Neuron (in vitro differentiated cells): ENCODE measurements at regions not wholly inside any gene's neighbourhood (a gene's known extent, or its start where the extent isn't known, plus 50 kb on each side); places are given as distances from the start of the nearest gene placed in this dataset.

ENCODE experiments used
- H2AFZ ChIP-seq: one replicate; pipeline ENCODE4 v1.6.1; 2013; ENCODE audit warnings: low read depth, mild to moderate bottlenecking, inconsistent platforms, low read length, moderate library complexity
- H3K27me3 ChIP-seq: one replicate; pipeline ENCODE4 v1.6.1; 2013; ENCODE audit warnings: low read length; ENCODE audit not compliant: insufficient read depth
- H3K36me3 ChIP-seq: one replicate; pipeline ENCODE4 v1.6.1; 2013; ENCODE audit warnings: low read length; ENCODE audit not compliant: insufficient read depth
- H3K4me1 ChIP-seq: one replicate; pipeline ENCODE4 v1.6.1; 2013; ENCODE audit warnings: low read length; ENCODE audit not compliant: insufficient read depth
- H3K4me3 ChIP-seq: 2 replicates; pipeline ENCODE4 v1.5.1; 2013; ENCODE audit warnings: mild to moderate bottlenecking, low read length, moderate library complexity
- H3K9me3 ChIP-seq: one replicate; pipeline ENCODE4 v1.6.1; 2013; ENCODE audit warnings: low read length

- no peaks in the 10 kb centered on the region for H3K9me3 ChIP-seq
- H3K4me1 ChIP-seq = no peaks in the 10 kb centered on the region
- H2AFZ ChIP-seq = no peak overlapping the region
- H3K4me3 ChIP-seq = no peak overlapping the region
- no peaks in the 10 kb centered on the region for H3K36me3 ChIP-seq
- H3K27me3 ChIP-seq = no peaks in the 10 kb centered on the region
These were observed 466.6 kb upstream of the MANEA start for GRCh38 chr6:95110767-95111166.

GRCh38 chr6:95117236-95117635 lies 460.1 kb upstream of the MANEA start:
- Histone ChIP-seq H2AFZ (no peak overlapping the region), H3K27me3 (no peaks in the 10 kb centered on the region), H3K9me3 (no peaks in the 10 kb centered on the region), H3K4me1 (no peaks in the 10 kb centered on the region), H3K36me3 (no peaks in the 10 kb centered on the region), H3K4me3 (no peak overlapping the region)

GRCh38 chr6:95119927-95120326 lies 457.4 kb upstream of the MANEA start:
- Histone ChIP-seq H3K36me3 (no peaks in the 10 kb centered on the region), H3K9me3 (no peaks in the 10 kb centered on the region), H2AFZ (no peak overlapping the region), H3K27me3 (no peaks in the 10 kb centered on the region), H3K4me3 (no peak overlapping the region), H3K4me1 (no peaks in the 10 kb centered on the region)

GRCh38 chr6:95120984-95121383 lies 456.4 kb upstream of the MANEA start:
- H2AFZ ChIP-seq = no peak overlapping the region
- no peaks in the 10 kb centered on the region for H3K27me3 ChIP-seq
- no peaks in the 10 kb centered on the region for H3K4me1 ChIP-seq
- H3K36me3 ChIP-seq = no peaks in the 10 kb centered on the region
- H3K9me3 ChIP-seq = no peaks in the 10 kb centered on the region
- no peak overlapping the region for H3K4me3 ChIP-seq

- no peaks in the 10 kb centered on the region for H3K9me3 ChIP-seq
- H3K36me3 ChIP-seq = no peaks in the 10 kb centered on the region
- no peak overlapping the region for H2AFZ ChIP-seq
- no peak overlapping the region for H3K4me3 ChIP-seq
- H3K27me3 ChIP-seq = no peaks in the 10 kb centered on the region
- no peaks in the 10 kb centered on the region for H3K4me1 ChIP-seq
These were observed 450.1 kb upstream of the MANEA start for GRCh38 chr6:95127261-95127660.

- Histone ChIP-seq H3K27me3 (no peaks in the 10 kb centered on the region), H3K9me3 (no peaks in the 10 kb centered on the region), H2AFZ (no peak overlapping the region), H3K4me1 (no peaks in the 10 kb centered on the region), H3K36me3 (no peaks in the 10 kb centered on the region), H3K4me3 (no peak overlapping the region)
These were observed 448.9 kb upstream of the MANEA start for GRCh38 chr6:95128439-95128838.

- Histone ChIP-seq H3K4me3 (no peak overlapping the region), H3K4me1 (no peaks in the 10 kb centered on the region), H3K9me3 (no peaks in the 10 kb centered on the region), H3K36me3 (no peaks in the 10 kb centered on the region), H3K27me3 (no peaks in the 10 kb centered on the region), H2AFZ (peak overlapping the region; percentile 44)
These were observed 448.4 kb upstream of the MANEA start for GRCh38 chr6:95128947-95129346.

- H3K27me3 ChIP-seq = no peaks in the 10 kb centered on the region
- H2AFZ ChIP-seq = no peak overlapping the region
- no peaks in the 10 kb centered on the region for H3K36me3 ChIP-seq
- no peak overlapping the region for H3K4me3 ChIP-seq
- H3K9me3 ChIP-seq = no peaks in the 10 kb centered on the region
- H3K4me1 ChIP-seq = no peaks in the 10 kb centered on the region
These were observed 443.8 kb upstream of the MANEA start for GRCh38 chr6:95133578-95133977.

GRCh38 chr6:95135182-95135581 lies 442.2 kb upstream of the MANEA start:
- H3K36me3 ChIP-seq = no peaks in the 10 kb centered on the region
- H3K9me3 ChIP-seq = no peaks in the 10 kb centered on the region
- H2AFZ ChIP-seq = no peak overlapping the region
- no peak overlapping the region for H3K4me3 ChIP-seq
- no peaks in the 10 kb centered on the region for H3K27me3 ChIP-seq
- H3K4me1 ChIP-seq = no peaks in the 10 kb centered on the region

- no peak overlapping the region for H3K4me3 ChIP-seq
- no peaks in the 10 kb centered on the region for H3K4me1 ChIP-seq
- H3K9me3 ChIP-seq = no peaks in the 10 kb centered on the region
- H3K27me3 ChIP-seq = no peaks in the 10 kb centered on the region
- H3K36me3 ChIP-seq = no peaks in the 10 kb centered on the region
- H2AFZ ChIP-seq = no peak overlapping the region
These were observed 435.2 kb upstream of the MANEA start for GRCh38 chr6:95142101-95142500.

GRCh38 chr6:95142661-95143335 lies 434.5 kb upstream of the MANEA start:
- Histone ChIP-seq H3K4me3 (no peak overlapping the region), H3K4me1 (no peaks in the 10 kb centered on the region), H3K36me3 (no peaks in the 10 kb centered on the region)

GRCh38 chr6:95143408-95144180 lies 433.7 kb upstream of the MANEA start:
- no peaks in the 10 kb centered on the region for H3K9me3 ChIP-seq
- H3K4me3 ChIP-seq = no peak overlapping the region
- H3K36me3 ChIP-seq = no peaks in the 10 kb centered on the region
- H3K27me3 ChIP-seq = no peaks in the 10 kb centered on the region
- H3K4me1 ChIP-seq = no peaks in the 10 kb centered on the region
- no peak overlapping the region for H2AFZ ChIP-seq

More at GRCh38 chr6:95142661-95143335, 434.5 kb upstream of the MANEA start:
- Histone ChIP-seq H3K9me3 (no peaks in the 10 kb centered on the region), H2AFZ (no peak overlapping the region), H3K27me3 (no peaks in the 10 kb centered on the region)

GRCh38 chr6:95145457-95145856 lies 431.9 kb upstream of the MANEA start:
- Histone ChIP-seq H2AFZ (no peak overlapping the region), H3K36me3 (no peaks in the 10 kb centered on the region), H3K9me3 (no peaks in the 10 kb centered on the region), H3K27me3 (no peaks in the 10 kb centered on the region), H3K4me3 (no peak overlapping the region), H3K4me1 (no peaks in the 10 kb centered on the region)
